ENCODE measurements at regions not wholly inside any gene's neighbourhood (a gene's known extent, or its start where the extent isn't known, plus 50 kb on each side); places are given as distances from the start of the nearest gene placed in this dataset.

GRCh38 chr1:104229860-104230259 is 480.2 kb downstream of the AMY1C start:
- TF ChIP-seq, protein P1, sequence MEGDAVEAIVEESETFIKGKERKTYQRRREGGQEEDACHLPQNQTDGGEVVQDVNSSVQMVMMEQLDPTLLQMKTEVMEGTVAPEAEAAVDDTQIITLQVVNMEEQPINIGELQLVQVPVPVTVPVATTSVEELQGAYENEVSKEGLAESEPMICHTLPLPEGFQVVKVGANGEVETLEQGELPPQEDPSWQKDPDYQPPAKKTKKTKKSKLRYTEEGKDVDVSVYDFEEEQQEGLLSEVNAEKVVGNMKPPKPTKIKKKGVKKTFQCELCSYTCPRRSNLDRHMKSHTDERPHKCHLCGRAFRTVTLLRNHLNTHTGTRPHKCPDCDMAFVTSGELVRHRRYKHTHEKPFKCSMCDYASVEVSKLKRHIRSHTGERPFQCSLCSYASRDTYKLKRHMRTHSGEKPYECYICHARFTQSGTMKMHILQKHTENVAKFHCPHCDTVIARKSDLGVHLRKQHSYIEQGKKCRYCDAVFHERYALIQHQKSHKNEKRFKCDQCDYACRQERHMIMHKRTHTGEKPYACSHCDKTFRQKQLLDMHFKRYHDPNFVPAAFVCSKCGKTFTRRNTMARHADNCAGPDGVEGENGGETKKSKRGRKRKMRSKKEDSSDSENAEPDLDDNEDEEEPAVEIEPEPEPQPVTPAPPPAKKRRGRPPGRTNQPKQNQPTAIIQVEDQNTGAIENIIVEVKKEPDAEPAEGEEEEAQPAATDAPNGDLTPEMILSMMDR (conservative IDR thresholded peaks at IDR 0.05; ENCODE audit: low read length): no peak
- TF ChIP-seq EZH2phosphoT487 (IDR thresholded peaks at IDR 0.05; ENCODE audit: borderline replicate concordance, low read depth, low read length): no peak

Measured in OCI-LY7 (cell line).